Spleen (tissue), 11 donors: ENCODE measurements at regions not wholly inside any gene's neighbourhood (a gene's known extent, or its start where the extent isn't known, plus 50 kb on each side); places are given as distances from the start of the nearest gene placed in this dataset.

Experiments used
- DNase-seq: peaks from one replicate; pipeline ENCODE4 v3.0.0-alpha.2; 2020
- H3K27ac ChIP-seq, 8 donors: fragments of 200-600 bp; sonication (generic) in 7 of 8; 1 replicate in 4 of 8; 2 replicates in 4 of 8; pipeline versions ENCODE4 v1.5.0 to v1.8.0; 2016 to 2021; ENCODE audit warnings: inconsistent platforms in 4 of 8, mild to moderate bottlenecking in 4 of 8, moderate library complexity in 1 of 8
- H3K27me3 ChIP-seq, 7 donors: fragments of 200-600 bp; sonication (generic) in 6 of 7; replicated peaks in 1 of 7; 1 replicate in 4 of 7; 2 replicates in 3 of 7; pipeline versions ENCODE4 v1.5.0 to v1.8.0; 2016 to 2021; ENCODE audit warnings: inconsistent platforms in 3 of 7, mild to moderate bottlenecking in 1 of 7
- H3K36me3 ChIP-seq, 6 donors: fragments of 200-600 bp; sonication (generic) in 5 of 6; 1 replicate in 4 of 6; 2 replicates in 2 of 6; pipeline versions ENCODE4 v1.5.0 to v1.8.0; 2016 to 2021; ENCODE audit warnings: inconsistent platforms in 2 of 6
- H3K4me1 ChIP-seq, 6 donors: fragments of 200-600 bp; sonication (generic) in 5 of 6; 1 replicate in 3 of 6; 2 replicates in 3 of 6; pipeline versions ENCODE4 v1.5.0 to v1.8.0; 2016 to 2021; ENCODE audit warnings: inconsistent platforms in 3 of 6
- H3K4me3 ChIP-seq, 8 donors: fragments of 200-600 bp; sonication (generic) in 7 of 8; 1 replicate in 4 of 8; 2 replicates in 4 of 8; pipeline versions ENCODE4 v1.5.0 to v1.8.0; 2016 to 2021; ENCODE audit warnings: inconsistent platforms in 4 of 8, mild to moderate bottlenecking in 4 of 8, moderate library complexity in 2 of 8
- H3K9me3 ChIP-seq, 8 donors: fragments of 200-600 bp; sonication (generic) in 7 of 8; 1 replicate in 4 of 8; 2 replicates in 4 of 8; pipeline versions ENCODE4 v1.5.0 to v1.8.0; 2016 to 2021; ENCODE audit warnings: inconsistent platforms in 4 of 8
- CTCF ChIP-seq, 11 experiments: fragments of 200-600 bp in 7 of 11; fragments of 450-650 bp in 4 of 11; sonication (generic) in 4 of 11; IDR thresholded peaks in 8 of 11; conservative IDR thresholded peaks in 3 of 11; 1 replicate in 7 of 11; 2 replicates in 4 of 11; pipeline versions ENCODE4 v1.4.0 to v1.8.0; 2016 to 2021; ENCODE audit warnings: antibody characterized with exemption in 11 of 11, inconsistent platforms in 4 of 11, mild to moderate bottlenecking in 1 of 11
- POLR2A ChIP-seq, 3 donors: fragments of 450-650 bp; IDR thresholded peaks; one replicate each; pipeline ENCODE4 v1.5.1; 2017; ENCODE audit warnings: antibody characterized with exemption in 3 of 3, mild to moderate bottlenecking in 1 of 3
- POLR2AphosphoS5 ChIP-seq, 3 donors: sonication (generic); formaldehyde crosslinking; IDR thresholded peaks; one replicate each; pipeline ENCODE4 v1.5.1; 2017; ENCODE audit warnings: antibody characterized with exemption in 3 of 3
- WGBS, 5 donors: extraction: QIAGEN DNeasy Blood & Tissue Kit in 3 of 5; methylation state at CpG; one replicate each; pipeline versions ENCODE4 v1.1.5 to v1.1.7; 2013 to 2018; 5-methylcytosine and 5-hydroxymethylcytosine counted together
- intact Hi-C: fragments of 100-400 bp; cut with DNase I; formaldehyde crosslinking; loops from one replicate; pipeline ENCODE4 v1.15.0; 2023; ENCODE audit warnings: low total_unique reads
- donor health status: healthy with polysubstance abuse.
- donor health status: DM: no; HTN: no; CAD: no; lungs with moderate emphysema.
- donor health status: DM: no; HTN: no; CAD: no.
- donor health status: Bipolar disorder and iron deficiency.
- donor health status: healthy.
- donor health status: DM: no; HTN: no; CAD: no.
- donor health status: DM: yes; HTN: yes; CAD: no.

- Histone ChIP-seq H3K27ac (no peak overlapping the region), H3K36me3 (no peaks in the 10 kb centered on the region), H3K4me1 (peaks cover under 1 to 29% (median 11%) of the 10 kb centered on the region in 6 donors), H3K4me3 (no peak overlapping the region), H3K27me3 (peaks cover 0 to 15% (median 0%) of the 10 kb centered on the region in 7 donors), H3K9me3 (no peaks in the 10 kb centered on the region)
- intact Hi-C loops: no loop called here
- 82 to 95% (median 89%) methylated on average over 6 to 7 of the region's 7 CpGs for WGBS, 5 donors
- TF ChIP-seq POLR2AphosphoS5 (IDR thresholded peaks at IDR 0.05): no peak
- no peak for TF ChIP-seq POLR2A (IDR thresholded peaks at IDR 0.05)
- no peak for TF ChIP-seq CTCF (IDR thresholded peaks at IDR 0.05 in 8 of 11, conservative IDR thresholded peaks at IDR 0.05 in 3 of 11)
- DNase-seq: no peak
These were observed 247.7 kb upstream of the TLE3 start for GRCh38 chr15:70345251-70346019.

- peaks cover 3 to 32% (median 12%) of the 10 kb centered on the region in 6 donors for H3K4me1 ChIP-seq
- H3K4me3 ChIP-seq: no peak overlapping the region
- intact Hi-C loops: no loop called here
- peaks cover 0 to 13% (median 0%) of the 10 kb centered on the region in 7 donors for H3K27me3 ChIP-seq
- TF ChIP-seq POLR2A (IDR thresholded peaks at IDR 0.05): no peak
- TF ChIP-seq POLR2AphosphoS5 (IDR thresholded peaks at IDR 0.05): no peak
- TF ChIP-seq CTCF (IDR thresholded peaks at IDR 0.05 in 8 of 11, conservative IDR thresholded peaks at IDR 0.05 in 3 of 11): no peak
- H3K27ac ChIP-seq: no peak overlapping the region
- WGBS, 5 donors: 88 to 100% (median 92%) methylated on average over 1 to 3 of the region's 3 CpGs
- no peaks in the 10 kb centered on the region for H3K9me3 ChIP-seq
- DNase-seq: no peak
- no peaks in the 10 kb centered on the region for H3K36me3 ChIP-seq
These were observed 246.9 kb upstream of the TLE3 start for GRCh38 chr15:70344666-70345065.

- Histone ChIP-seq H3K27me3 (peaks cover 0 to 8% (median 0%) of the 10 kb centered on the region in 7 donors), H3K4me3 (no peak overlapping the region), H3K9me3 (no peaks in the 10 kb centered on the region), H3K36me3 (no peaks in the 10 kb centered on the region), H3K27ac (no peak overlapping the region), H3K4me1 (peaks cover 3 to 27% (median 9%) of the 10 kb centered on the region in 6 donors)
- TF ChIP-seq POLR2A (IDR thresholded peaks at IDR 0.05) (no peak), POLR2AphosphoS5 (IDR thresholded peaks at IDR 0.05) (no peak), CTCF (IDR thresholded peaks at IDR 0.05 in 8 of 11, conservative IDR thresholded peaks at IDR 0.05 in 3 of 11) (no peak)
- intact Hi-C loops: no loop called here
- DNase-seq: no peak
- WGBS, 5 donors: 90 to 93% (median 91%) methylated on average over 17 of the region's 17 CpGs
These were observed 246.4 kb upstream of the TLE3 start for GRCh38 chr15:70343961-70344621.
